NOMO-1 treated with DMSO at 0.1 percent for 48 hours (cell line): ENCODE measurements at regions not wholly inside any gene's neighbourhood (a gene's known extent, or its start where the extent isn't known, plus 50 kb on each side); places are given as distances from the start of the nearest gene placed in this dataset.

ENCODE experiments used
- DNase-seq: peaks from one replicate; lab custom pipeline; 2025; ENCODE audit not compliant: unreplicated experiment; lab: John Stamatoyannopoulos, UW

- no peak for DNase-seq
Observed at GRCh38 chr6:40082278-40083043, 148.2 kb upstream of the MOCS1 start.

GRCh38 chr6:40077736-40078135 lies 143.5 kb upstream of the MOCS1 start:
- DNase-seq = no peak

- DNase-seq = no peak
Observed at GRCh38 chr6:40077315-40077714, 143.1 kb upstream of the MOCS1 start.

- DNase-seq = no peak
Observed at GRCh38 chr6:40075056-40075590, 140.9 kb upstream of the MOCS1 start.

- no peak for DNase-seq
Observed at GRCh38 chr6:40074306-40075055, 140.2 kb upstream of the MOCS1 start.

- no peak for DNase-seq
Observed at GRCh38 chr6:40066372-40066771, 132.1 kb upstream of the MOCS1 start.

- no peak for DNase-seq
Observed at GRCh38 chr6:40056865-40057264, 122.6 kb upstream of the MOCS1 start.

GRCh38 chr6:40054602-40055001 lies 120.3 kb upstream of the MOCS1 start:
- DNase-seq = no peak

- DNase-seq = no peak
Observed at GRCh38 chr6:40054186-40054585, 119.9 kb upstream of the MOCS1 start.

GRCh38 chr6:40049128-40049527 lies 114.9 kb upstream of the MOCS1 start:
- no peak for DNase-seq

GRCh38 chr6:40044196-40044595 lies 109.9 kb upstream of the MOCS1 start:
- no peak for DNase-seq

- peak; percentile 17 for DNase-seq
Observed at GRCh38 chr6:40042232-40042631, 108.0 kb upstream of the MOCS1 start.

- no peak for DNase-seq
Observed at GRCh38 chr6:40039042-40039441, 104.8 kb upstream of the MOCS1 start.

- DNase-seq = no peak
Observed at GRCh38 chr6:40038626-40039025, 104.4 kb upstream of the MOCS1 start.

- no peak for DNase-seq
Observed at GRCh38 chr6:40037271-40037670, 103.0 kb upstream of the MOCS1 start.

- no peak for DNase-seq
Observed at GRCh38 chr6:40036186-40036585, 101.9 kb upstream of the MOCS1 start.

- DNase-seq = no peak
Observed at GRCh38 chr6:40028449-40028848, 94.2 kb upstream of the MOCS1 start.

GRCh38 chr6:40022867-40023266 lies 88.6 kb upstream of the MOCS1 start:
- peak; percentile 4 for DNase-seq

GRCh38 chr6:40020166-40020565 lies 85.9 kb upstream of the MOCS1 start:
- no peak for DNase-seq

- no peak for DNase-seq
Observed at GRCh38 chr6:40015530-40015929, 81.3 kb upstream of the MOCS1 start.

GRCh38 chr6:40011844-40012243 lies 77.6 kb upstream of the MOCS1 start:
- DNase-seq = no peak

GRCh38 chr6:40000964-40001515 lies 66.8 kb upstream of the MOCS1 start:
- DNase-seq = no peak
